Stimulated activated memory B cell treated with anti-CD40 and anti-IgM and Interleukin-4, amounts not matched to agents 10 μg/mL and 1 μg/mL and 100 μg/mL, for 72 hours (primary cell): ENCODE measurements at regions not wholly inside any gene's neighbourhood (a gene's known extent, or its start where the extent isn't known, plus 50 kb on each side); places are given as distances from the start of the nearest gene placed in this dataset.
A peak's percentile ranks its signal among the peaks of the same experiment; 100 is the strongest.
"Not testable (repeated sequence)": the region's sequence is repeated elsewhere in the genome, so short reads cannot be mapped to it uniquely, and the experiment has no call there.

Source experiments
- ATAC-seq: fragments of 150-1000 bp; cut with Tn5 transposase; 2 replicates; pipeline ENCODE4 v1.10.0; 2021
- H3K27ac Mint-ChIP-seq: one replicate; pipeline ENCODE4 v1.8.0; 2022; ENCODE audit warnings: mild to moderate bottlenecking, mixed read lengths
- H3K27me3 Mint-ChIP-seq: one replicate; pipeline ENCODE4 v1.8.0; 2022; ENCODE audit warnings: mixed read lengths
- H3K36me3 Mint-ChIP-seq: one replicate; pipeline ENCODE4 v1.8.0; 2022; ENCODE audit warnings: mixed read lengths
- H3K4me1 Mint-ChIP-seq: one replicate; pipeline ENCODE4 v1.8.0; 2022; ENCODE audit warnings: mixed read lengths
- H3K4me3 Mint-ChIP-seq: one replicate; pipeline ENCODE4 v1.8.0; 2022; ENCODE audit warnings: mild to moderate bottlenecking, moderate library complexity, mixed read lengths
- H3K9me3 Mint-ChIP-seq: one replicate; pipeline ENCODE4 v1.8.0; 2022; ENCODE audit warnings: mixed read lengths

DNA sequence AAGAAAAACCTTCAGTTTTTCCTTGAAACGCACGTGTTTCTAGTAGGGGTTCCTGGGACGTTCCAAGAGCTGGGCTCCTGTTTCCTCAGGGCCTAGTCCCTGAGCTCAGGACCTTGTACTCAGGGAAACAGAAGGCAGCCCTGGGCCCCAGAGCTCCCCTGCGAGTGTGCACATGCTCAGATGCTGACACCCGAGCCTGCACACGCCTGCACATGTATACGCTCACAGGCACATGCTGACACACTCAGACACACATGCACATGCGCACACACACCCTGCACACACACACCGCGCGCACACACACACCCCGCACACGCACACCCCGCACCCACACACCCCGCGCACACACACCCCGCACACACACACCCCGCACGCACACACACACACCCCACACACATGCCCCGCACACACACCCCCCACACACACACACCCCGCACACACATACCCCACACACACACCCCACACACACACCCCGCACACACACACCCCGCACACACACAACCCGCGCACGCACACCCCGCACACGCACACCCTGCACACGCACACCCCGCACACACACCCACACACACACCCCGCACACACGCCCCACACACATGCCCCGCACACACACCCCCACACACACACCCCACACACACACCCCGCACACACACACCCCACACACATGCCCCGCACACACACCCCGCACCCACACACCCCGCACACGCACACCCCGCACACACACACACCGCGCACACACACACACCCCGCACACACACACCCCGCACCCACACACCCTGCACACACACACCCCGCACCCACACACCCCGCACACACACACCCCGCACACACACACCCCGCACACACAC is 52.2 kb downstream of the CALML3 start:
- Mint-ChIP-seq H3K36me3 (no peaks in the 10 kb centered on the region), H3K9me3 (no peaks in the 10 kb centered on the region), H3K4me1 (peaks cover 36% of the 10 kb centered on the region), H3K4me3 (no peak overlapping the region), H3K27me3 (peaks cover 42% of the 10 kb centered on the region), H3K27ac (peak overlapping the region; percentile 1)
- ATAC-seq, result peak; percentile 32

GRCh38 chr10:5580038-5580428 is 55.3 kb downstream of the CALML3 start:
- not testable (repeated sequence) for H3K4me3 Mint-ChIP-seq, H3K36me3 Mint-ChIP-seq, ATAC-seq, H3K27ac Mint-ChIP-seq, H3K9me3 Mint-ChIP-seq
- peaks cover 18% of the 10 kb centered on the region for H3K27me3 Mint-ChIP-seq
- peaks cover 51% of the 10 kb centered on the region for H3K4me1 Mint-ChIP-seq

GRCh38 chr10:5581670-5582566 is 57.2 kb downstream of the CALML3 start:
- H3K27ac Mint-ChIP-seq, result peak overlapping the region; percentile 76
- no peaks in the 10 kb centered on the region for H3K36me3 Mint-ChIP-seq
- H3K4me3 Mint-ChIP-seq, result peak overlapping the region; percentile 61
- no peaks in the 10 kb centered on the region for H3K9me3 Mint-ChIP-seq
- H3K4me1 Mint-ChIP-seq, result peaks cover 35% of the 10 kb centered on the region
- H3K27me3 Mint-ChIP-seq, result peaks cover 4% of the 10 kb centered on the region
- peak; percentile 76 for ATAC-seq

DNA sequence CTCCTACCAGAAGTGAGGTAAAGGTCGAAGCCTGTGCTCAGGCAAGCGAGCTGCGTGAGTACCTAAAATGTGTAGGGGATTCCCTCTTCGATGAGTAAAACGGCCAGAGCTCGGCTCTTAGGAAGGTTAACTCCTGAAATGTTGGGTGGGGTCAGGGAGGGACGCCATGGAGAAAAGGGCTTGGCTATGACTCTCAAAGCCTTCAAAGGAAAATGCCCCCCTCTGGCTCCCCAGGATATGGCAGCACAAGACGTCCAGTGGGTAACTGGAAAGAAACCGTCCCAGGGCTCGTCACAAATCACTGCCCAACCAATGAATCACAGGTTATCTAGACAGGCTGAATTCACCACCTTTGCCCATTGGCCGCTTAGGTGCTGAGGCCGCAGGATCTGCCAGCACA is 58.0 kb downstream of the CALML3 start:
- peaks cover 9% of the 10 kb centered on the region for H3K27me3 Mint-ChIP-seq

GRCh38 chr10:5583525-5584175 is 58.9 kb downstream of the CALML3 start:
- Mint-ChIP-seq H3K27me3 (peaks cover 14% of the 10 kb centered on the region), H3K9me3 (no peaks in the 10 kb centered on the region), H3K4me3 (peak overlapping the region; percentile 64), H3K36me3 (no peaks in the 10 kb centered on the region), H3K27ac (peak overlapping the region; percentile 76), H3K4me1 (peaks cover 38% of the 10 kb centered on the region)
- peak; percentile 60 for ATAC-seq

More for the DNA sequence above, 58.0 kb downstream of the CALML3 start:
- Mint-ChIP-seq H3K4me3 (peak overlapping the region; percentile 22), H3K36me3 (no peaks in the 10 kb centered on the region), H3K9me3 (no peaks in the 10 kb centered on the region), H3K4me1 (peaks cover 35% of the 10 kb centered on the region), H3K27ac (peak overlapping the region; percentile 76)
- ATAC-seq, result peak; percentile 65

DNA sequence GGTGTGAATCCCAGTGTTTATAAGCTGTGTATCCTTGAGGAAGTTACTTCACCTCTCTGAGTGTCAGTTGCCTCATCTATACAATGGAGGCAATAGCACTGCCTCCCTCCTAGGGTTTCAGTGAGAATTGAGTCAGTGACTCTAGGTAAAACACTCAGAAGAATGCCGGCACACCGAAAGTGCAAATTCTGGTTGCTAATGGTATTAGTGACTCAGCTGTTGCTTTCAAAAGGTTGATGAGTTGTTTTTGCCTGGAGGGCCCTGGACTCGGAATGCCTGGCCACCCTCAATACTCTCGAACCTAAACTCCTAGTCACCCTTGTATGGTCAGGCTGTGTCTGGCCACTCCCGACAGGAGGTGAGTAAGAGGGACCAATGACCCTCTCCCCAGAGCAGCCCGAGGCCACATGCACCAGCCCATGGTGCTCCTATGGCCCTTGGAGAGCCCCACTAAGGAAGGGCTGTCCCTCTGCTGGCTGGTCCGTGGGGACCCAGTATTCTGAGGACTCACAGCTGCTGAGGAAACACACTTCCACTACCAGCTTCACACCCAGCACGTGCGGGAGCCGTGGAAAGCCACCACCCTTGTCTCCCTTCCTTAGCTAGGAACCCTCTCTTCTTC is 60.2 kb downstream of the CALML3 start:
- peak; percentile 56 for ATAC-seq
- H3K36me3 Mint-ChIP-seq, result no peaks in the 10 kb centered on the region
- no peaks in the 10 kb centered on the region for H3K9me3 Mint-ChIP-seq
- H3K27ac Mint-ChIP-seq, result no peak overlapping the region
- H3K27me3 Mint-ChIP-seq, result peaks cover 27% of the 10 kb centered on the region
- H3K4me3 Mint-ChIP-seq, result no peak overlapping the region
- peaks cover 42% of the 10 kb centered on the region for H3K4me1 Mint-ChIP-seq

- no peaks in the 10 kb centered on the region for H3K36me3 Mint-ChIP-seq
- H3K27ac Mint-ChIP-seq, result no peak overlapping the region
- no peaks in the 10 kb centered on the region for H3K9me3 Mint-ChIP-seq
- no peak for ATAC-seq
- peaks cover 33% of the 10 kb centered on the region for H3K27me3 Mint-ChIP-seq
- H3K4me3 Mint-ChIP-seq, result no peak overlapping the region
- peaks cover 42% of the 10 kb centered on the region for H3K4me1 Mint-ChIP-seq
Observed at GRCh38 chr10:5585517-5586206, 60.9 kb downstream of the CALML3 start.

DNA sequence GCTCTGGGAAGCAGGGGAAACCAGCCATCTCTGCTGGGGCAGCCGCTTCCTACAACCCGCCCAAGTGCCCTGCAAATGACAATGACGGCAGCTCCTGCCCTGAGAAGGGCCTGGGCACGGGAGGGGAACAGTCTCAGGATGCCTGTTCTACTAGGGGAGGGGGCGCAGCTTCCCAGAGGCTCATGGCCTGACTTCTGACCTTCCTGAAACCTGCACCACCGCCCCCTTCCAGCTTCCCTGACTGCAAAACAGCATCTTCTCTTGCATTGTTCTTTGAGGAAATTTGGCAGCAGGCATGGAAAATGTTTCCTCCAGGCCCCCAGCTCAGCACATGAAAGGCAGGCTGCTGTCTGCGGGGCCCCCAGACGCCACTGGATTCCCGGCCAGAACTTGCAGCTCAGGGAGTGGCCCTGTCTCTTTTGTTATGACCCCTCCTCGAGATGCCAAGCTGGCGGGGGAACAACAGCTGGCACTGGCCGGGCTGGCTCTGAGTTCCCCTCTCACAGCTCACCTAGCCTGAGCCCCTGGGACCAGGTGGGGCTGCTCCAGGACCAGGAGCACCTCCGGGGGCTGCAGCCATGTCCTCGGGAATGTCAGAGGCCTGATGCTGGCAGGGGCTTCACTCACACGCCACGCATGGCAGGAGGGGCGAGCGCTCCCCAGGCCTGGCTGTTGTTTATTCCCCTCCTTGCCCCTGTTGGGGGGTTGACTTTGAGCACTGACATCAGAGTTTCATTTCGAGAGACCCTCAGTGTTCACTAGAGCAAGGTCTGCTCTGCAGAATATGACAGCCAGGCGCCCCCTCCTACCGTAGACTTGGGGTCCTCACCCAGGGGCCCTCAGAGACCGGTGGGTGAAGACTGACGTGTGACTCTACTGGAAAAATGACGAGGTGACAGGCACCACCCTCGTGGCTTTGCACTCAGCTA is 62.7 kb downstream of the CALML3 start:
- ATAC-seq, result no peak
- Mint-ChIP-seq H3K27me3 (peaks cover 50% of the 10 kb centered on the region), H3K4me1 (peaks cover 27% of the 10 kb centered on the region), H3K9me3 (no peaks in the 10 kb centered on the region), H3K36me3 (no peaks in the 10 kb centered on the region), H3K4me3 (no peak overlapping the region), H3K27ac (no peak overlapping the region)

GRCh38 chr10:5588080-5588453 is 63.3 kb downstream of the CALML3 start:
- Mint-ChIP-seq H3K4me1 (peaks cover 22% of the 10 kb centered on the region), H3K27ac (no peak overlapping the region), H3K4me3 (no peak overlapping the region), H3K27me3 (peaks cover 56% of the 10 kb centered on the region), H3K9me3 (no peaks in the 10 kb centered on the region), H3K36me3 (no peaks in the 10 kb centered on the region)
- ATAC-seq, result no peak

DNA sequence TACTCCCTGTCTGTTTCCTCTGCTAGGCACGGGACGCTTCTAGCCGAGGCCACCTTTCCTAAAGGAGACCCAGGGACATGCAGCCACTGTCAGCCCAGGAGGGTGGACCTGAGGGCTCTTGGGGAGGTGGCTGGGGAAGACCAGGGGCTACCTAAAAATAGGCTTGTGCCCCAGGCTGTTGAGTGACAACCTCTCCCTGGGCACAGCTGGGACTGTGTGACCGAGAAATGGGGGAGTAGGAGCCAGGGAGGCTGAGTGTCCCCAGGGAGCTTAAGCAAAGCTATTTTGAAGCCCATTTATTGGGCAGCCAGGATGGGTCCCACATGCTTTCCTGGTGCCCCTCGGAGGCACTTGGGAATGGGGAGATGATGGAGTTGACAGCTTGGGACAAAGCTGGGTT is 63.8 kb downstream of the CALML3 start:
- no peak overlapping the region for H3K4me3 Mint-ChIP-seq
- peaks cover 56% of the 10 kb centered on the region for H3K27me3 Mint-ChIP-seq
- no peaks in the 10 kb centered on the region for H3K9me3 Mint-ChIP-seq
- peaks cover 17% of the 10 kb centered on the region for H3K4me1 Mint-ChIP-seq
- H3K27ac Mint-ChIP-seq, result no peak overlapping the region
- no peaks in the 10 kb centered on the region for H3K36me3 Mint-ChIP-seq
- ATAC-seq, result no peak
